ENCODE measurements at regions not wholly inside any gene's neighbourhood (a gene's known extent, or its start where the extent isn't known, plus 50 kb on each side); places are given as distances from the start of the nearest gene placed in this dataset.

- H3K4me3 ChIP-seq (ENCODE audit: low read depth, low read length): no peak overlapping the region
- H3K27me3 ChIP-seq (ENCODE audit: control insufficient read depth, insufficient read depth, low read length): no peaks in the 10 kb centered on the region; the same call in 1 of the 2 replicates
- DNase-seq (ENCODE audit: low read depth): no peak
- CTCF ChIA-PET: interaction anchor here (1.2 kb wide), 1 partner anchor 12 kb away, joined by 3 read pairs; no protein-coding TSS in a partner anchor
- no peaks in the 10 kb centered on the region for H3K36me3 ChIP-seq (ENCODE audit: control insufficient read depth, insufficient read depth, low read length)
- POLR2A ChIA-PET: no interaction called here
- TF ChIP-seq, protein P1, sequence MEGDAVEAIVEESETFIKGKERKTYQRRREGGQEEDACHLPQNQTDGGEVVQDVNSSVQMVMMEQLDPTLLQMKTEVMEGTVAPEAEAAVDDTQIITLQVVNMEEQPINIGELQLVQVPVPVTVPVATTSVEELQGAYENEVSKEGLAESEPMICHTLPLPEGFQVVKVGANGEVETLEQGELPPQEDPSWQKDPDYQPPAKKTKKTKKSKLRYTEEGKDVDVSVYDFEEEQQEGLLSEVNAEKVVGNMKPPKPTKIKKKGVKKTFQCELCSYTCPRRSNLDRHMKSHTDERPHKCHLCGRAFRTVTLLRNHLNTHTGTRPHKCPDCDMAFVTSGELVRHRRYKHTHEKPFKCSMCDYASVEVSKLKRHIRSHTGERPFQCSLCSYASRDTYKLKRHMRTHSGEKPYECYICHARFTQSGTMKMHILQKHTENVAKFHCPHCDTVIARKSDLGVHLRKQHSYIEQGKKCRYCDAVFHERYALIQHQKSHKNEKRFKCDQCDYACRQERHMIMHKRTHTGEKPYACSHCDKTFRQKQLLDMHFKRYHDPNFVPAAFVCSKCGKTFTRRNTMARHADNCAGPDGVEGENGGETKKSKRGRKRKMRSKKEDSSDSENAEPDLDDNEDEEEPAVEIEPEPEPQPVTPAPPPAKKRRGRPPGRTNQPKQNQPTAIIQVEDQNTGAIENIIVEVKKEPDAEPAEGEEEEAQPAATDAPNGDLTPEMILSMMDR (IDR thresholded peaks at IDR 0.05; ENCODE audit: insufficient read depth, low read depth, low read length): no peak
Observed at GRCh38 chr6:16058201-16058928, 70.5 kb upstream of the MYLIP start.

DNA sequence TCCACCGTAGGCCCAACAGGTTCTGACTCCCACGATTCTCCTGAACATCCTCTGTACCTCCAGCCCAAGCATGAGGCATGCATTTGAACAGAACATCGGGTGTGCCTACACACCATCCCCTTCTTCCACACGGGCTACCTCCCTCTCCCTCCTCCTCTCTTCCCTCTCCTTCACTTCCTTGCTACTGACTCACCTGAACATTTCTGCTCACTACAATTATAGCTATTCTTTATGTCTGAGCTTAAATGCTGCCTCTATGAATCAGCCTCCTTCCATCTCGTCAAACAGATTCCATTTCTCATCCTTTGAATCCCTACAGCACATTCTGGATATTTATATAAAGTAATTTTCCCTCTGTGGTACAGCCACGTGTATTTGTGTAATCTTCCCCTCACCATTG lies 71.4 kb upstream of the MYLIP start:
- CTCF ChIA-PET: no interaction called here

DNA sequence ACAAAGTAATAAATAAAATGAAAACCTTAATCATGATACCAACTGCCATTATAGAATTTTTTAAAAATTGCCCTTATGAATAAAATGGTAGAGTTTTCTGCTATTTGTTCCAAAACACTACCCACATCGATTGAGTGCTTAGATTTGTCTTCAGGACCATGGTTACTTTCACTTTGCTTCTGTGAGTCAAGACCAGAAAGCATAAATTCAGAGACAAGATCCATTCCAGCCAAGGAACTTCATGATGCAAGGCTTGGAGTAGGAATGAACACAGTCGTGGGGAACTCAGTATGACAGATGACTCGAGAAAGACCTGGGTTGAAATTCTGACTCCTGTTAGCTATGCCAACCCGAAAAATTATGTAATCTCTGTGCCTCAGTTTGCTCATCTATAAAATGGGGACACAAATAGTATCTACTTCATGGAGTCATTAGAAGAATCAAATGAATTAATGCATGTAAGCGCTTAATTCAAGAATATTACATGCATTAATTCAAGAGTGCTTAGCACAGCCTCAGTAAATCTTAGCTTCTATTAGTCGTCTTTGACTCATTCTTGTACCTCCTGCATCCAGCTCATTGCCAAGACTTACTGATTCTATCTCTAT lies 72.5 kb upstream of the MYLIP start:
- Histone ChIP-seq H3K27me3 (ENCODE audit: control insufficient read depth, insufficient read depth, low read length) (no peaks in the 10 kb centered on the region; the same call in 1 of the 2 replicates), H3K4me3 (ENCODE audit: low read depth, low read length) (no peak overlapping the region), H3K36me3 (ENCODE audit: control insufficient read depth, insufficient read depth, low read length) (no peaks in the 10 kb centered on the region)
- DNase-seq (ENCODE audit: low read depth): no peak
- TF ChIP-seq, protein P1 (IDR thresholded peaks at IDR 0.05; ENCODE audit: insufficient read depth, low read depth, low read length): no peak
- POLR2A ChIA-PET: no interaction called here
- CTCF ChIA-PET: interaction anchor here (1.0 to 1.1 kb wide), 2 partner anchors 75 to 365 kb away, joined by 3 read pairs; no protein-coding TSS in a partner anchor

More for the DNA sequence above, 71.4 kb upstream of the MYLIP start:
- DNase-seq (ENCODE audit: low read depth): no peak
- TF ChIP-seq, protein P1 (IDR thresholded peaks at IDR 0.05; ENCODE audit: insufficient read depth, low read depth, low read length): no peak
- Histone ChIP-seq H3K36me3 (ENCODE audit: control insufficient read depth, insufficient read depth, low read length) (no peaks in the 10 kb centered on the region), H3K4me3 (ENCODE audit: low read depth, low read length) (no peak overlapping the region), H3K27me3 (ENCODE audit: control insufficient read depth, insufficient read depth, low read length) (no peaks in the 10 kb centered on the region; the same call in 1 of the 2 replicates)
- POLR2A ChIA-PET: no interaction called here

DNA sequence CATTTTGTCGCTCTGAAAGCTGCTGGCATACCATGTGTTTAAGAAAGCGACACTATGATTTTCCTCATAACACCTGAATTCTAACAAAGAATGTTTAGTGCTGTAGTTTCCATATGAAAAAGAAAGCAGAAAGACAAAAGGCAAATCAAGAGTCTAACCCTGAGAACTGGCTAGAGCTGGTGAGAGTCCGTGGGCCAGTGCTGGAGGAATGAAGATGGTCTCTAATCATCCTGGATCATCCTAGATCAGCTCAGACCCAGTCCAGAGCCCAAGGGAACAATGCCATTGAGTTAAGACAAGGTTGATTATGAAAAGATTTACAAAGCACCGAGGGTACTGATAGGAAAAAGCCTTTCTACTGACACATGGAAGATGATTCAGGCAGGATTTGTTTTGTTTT lies 73.0 kb upstream of the MYLIP start:
- CTCF ChIA-PET: interaction anchor here (1.0 to 1.1 kb wide), 2 partner anchors 76 to 365 kb away, joined by 3 read pairs; no protein-coding TSS in a partner anchor

GRCh38 chr6:16049168-16049567 lies 79.7 kb upstream of the MYLIP start:
- CTCF ChIA-PET: no interaction called here
- H3K4me3 ChIP-seq (ENCODE audit: low read depth, low read length): no peak overlapping the region
- no peaks in the 10 kb centered on the region for H3K36me3 ChIP-seq (ENCODE audit: control insufficient read depth, insufficient read depth, low read length)
- POLR2A ChIA-PET: interaction anchor here (1.0 kb wide), 1 partner anchor 300 kb away, joined by 3 read pairs; no protein-coding TSS in a partner anchor
- DNase-seq (ENCODE audit: low read depth): no peak
- TF ChIP-seq, protein P1 (IDR thresholded peaks at IDR 0.05; ENCODE audit: insufficient read depth, low read depth, low read length): no peak
- H3K27me3 ChIP-seq (ENCODE audit: control insufficient read depth, insufficient read depth, low read length): no peaks in the 10 kb centered on the region

More for the DNA sequence above, 73.0 kb upstream of the MYLIP start:
- Histone ChIP-seq H3K4me3 (ENCODE audit: low read depth, low read length) (no peak overlapping the region), H3K27me3 (ENCODE audit: control insufficient read depth, insufficient read depth, low read length) (no peaks in the 10 kb centered on the region; the same call in 1 of the 2 replicates), H3K36me3 (ENCODE audit: control insufficient read depth, insufficient read depth, low read length) (no peaks in the 10 kb centered on the region)
- TF ChIP-seq, protein P1 (IDR thresholded peaks at IDR 0.05; ENCODE audit: insufficient read depth, low read depth, low read length): no peak
- POLR2A ChIA-PET: no interaction called here
- DNase-seq (ENCODE audit: low read depth): no peak
